Upper lobe of right lung (tissue), 1 donor: ENCODE measurements at regions not wholly inside any gene's neighbourhood (a gene's known extent, or its start where the extent isn't known, plus 50 kb on each side); places are given as distances from the start of the nearest gene placed in this dataset.

ENCODE experiments used
- ATAC-seq: fragments of 200-7000 bp; cut with Tn5 transposase; one replicate; pipeline ENCODE4 v1.9.1; 2020; ENCODE audit warnings: mild to moderate bottlenecking, moderate library complexity
- DNase-seq: peaks from one replicate; pipeline ENCODE4 v3.0.0-alpha.2; 2020
- H3K27ac ChIP-seq: fragments of 200-600 bp; one replicate; pipeline ENCODE4 v1.8.0; 2022
- H3K27me3 ChIP-seq: fragments of 200-600 bp; one replicate; pipeline ENCODE4 v1.8.0; 2022; ENCODE audit warnings: mild to moderate bottlenecking
- H3K36me3 ChIP-seq: fragments of 200-600 bp; one replicate; pipeline ENCODE4 v1.8.0; 2022
- H3K4me1 ChIP-seq: fragments of 200-600 bp; one replicate; pipeline ENCODE4 v1.8.0; 2022
- H3K4me3 ChIP-seq: fragments of 200-600 bp; one replicate; pipeline ENCODE4 v1.8.0; 2022; ENCODE audit warnings: mild to moderate bottlenecking
- H3K9me3 ChIP-seq: fragments of 200-600 bp; one replicate; pipeline ENCODE4 v1.8.0; 2022
- CTCF ChIP-seq: fragments of 200-600 bp; IDR thresholded peaks from one replicate; pipeline ENCODE4 v1.8.0; 2022; ENCODE audit warnings: antibody characterized with exemption
- intact Hi-C: fragments of 100-400 bp; cut with DNase I; formaldehyde crosslinking; loops from one replicate; pipeline ENCODE4 v1.11.0; 2022
- donor health status: DM: no; HTN: yes; CAD: no; lungs with severe emphysema.

GRCh38 chrX:23263892-23264291 lies 70.8 kb upstream of the PTCHD1 start:
- Histone ChIP-seq H3K4me3 (no peak overlapping the region), H3K36me3 (no peaks in the 10 kb centered on the region), H3K4me1 (no peaks in the 10 kb centered on the region), H3K27me3 (no peaks in the 10 kb centered on the region), H3K27ac (no peak overlapping the region), H3K9me3 (no peaks in the 10 kb centered on the region)
- no peak for TF ChIP-seq CTCF
- intact Hi-C loops: no loop called here
- ATAC-seq: no peak
- DNase-seq: no peak

- ATAC-seq: no peak
- Histone ChIP-seq H3K4me3 (no peak overlapping the region), H3K36me3 (no peaks in the 10 kb centered on the region), H3K27ac (no peak overlapping the region), H3K27me3 (no peaks in the 10 kb centered on the region), H3K9me3 (no peaks in the 10 kb centered on the region), H3K4me1 (no peaks in the 10 kb centered on the region)
- TF ChIP-seq CTCF: no peak
- DNase-seq: no peak
- intact Hi-C loops: no loop called here
These were observed 64.7 kb upstream of the PTCHD1 start for GRCh38 chrX:23269923-23270322.

- Histone ChIP-seq H3K4me3 (no peak overlapping the region), H3K36me3 (no peaks in the 10 kb centered on the region), H3K9me3 (no peaks in the 10 kb centered on the region), H3K4me1 (no peaks in the 10 kb centered on the region), H3K27me3 (no peaks in the 10 kb centered on the region), H3K27ac (no peak overlapping the region)
- no peak for ATAC-seq
- no peak for DNase-seq
- TF ChIP-seq CTCF: no peak
- intact Hi-C loops: no loop called here
These were observed 63.6 kb upstream of the PTCHD1 start for GRCh38 chrX:23271026-23271425.

GRCh38 chrX:23276475-23276874 lies 58.2 kb upstream of the PTCHD1 start:
- ATAC-seq: no peak
- Histone ChIP-seq H3K4me1 (no peaks in the 10 kb centered on the region), H3K9me3 (no peaks in the 10 kb centered on the region), H3K27ac (no peak overlapping the region), H3K36me3 (no peaks in the 10 kb centered on the region), H3K4me3 (no peak overlapping the region), H3K27me3 (no peaks in the 10 kb centered on the region)
- intact Hi-C loops: no loop called here
- no peak for DNase-seq
- no peak for TF ChIP-seq CTCF
